ENCODE measurements at regions not wholly inside any gene's neighbourhood (a gene's known extent, or its start where the extent isn't known, plus 50 kb on each side); places are given as distances from the start of the nearest gene placed in this dataset.
A peak's percentile ranks its signal among the peaks of the same experiment; 100 is the strongest.
"Not testable (repeated sequence)": the region's sequence is repeated elsewhere in the genome, so short reads cannot be mapped to it uniquely, and the experiment has no call there.

- DNase-seq (ENCODE audit: low read depth) = no peak
These were observed 91.9 kb upstream of the MED13 start for GRCh38 chr17:62156949-62157348.

GRCh38 chr17:62154909-62155308 is 89.8 kb upstream of the MED13 start:
- no peak for DNase-seq (ENCODE audit: low read depth)

- no peak for DNase-seq (ENCODE audit: low read depth)
These were observed 85.4 kb upstream of the MED13 start for GRCh38 chr17:62150471-62150870.

DNA sequence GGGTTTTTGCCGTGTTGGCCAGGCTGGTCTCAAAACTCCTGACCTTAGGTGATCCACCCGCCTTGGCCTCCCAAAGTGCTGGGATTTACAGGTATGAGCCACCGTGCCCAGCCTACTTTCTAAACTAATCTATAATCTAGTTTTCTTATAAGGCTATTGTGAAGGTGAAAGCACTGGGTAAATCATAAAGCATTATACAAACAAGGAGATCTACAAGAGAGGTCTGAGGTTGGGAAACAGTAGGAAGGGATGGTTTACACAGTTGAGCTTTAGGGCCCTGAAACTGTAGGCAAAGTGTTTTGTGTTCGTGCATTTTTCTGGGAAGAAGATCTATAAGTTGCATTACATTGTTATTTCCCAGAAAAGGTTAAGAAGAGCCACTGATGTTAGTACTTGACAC is 84.9 kb upstream of the MED13 start:
- DNase-seq (ENCODE audit: low read depth) = no peak

GRCh38 chr17:62147284-62147683 is 82.2 kb upstream of the MED13 start:
- DNase-seq (ENCODE audit: low read depth) = no peak

DNA sequence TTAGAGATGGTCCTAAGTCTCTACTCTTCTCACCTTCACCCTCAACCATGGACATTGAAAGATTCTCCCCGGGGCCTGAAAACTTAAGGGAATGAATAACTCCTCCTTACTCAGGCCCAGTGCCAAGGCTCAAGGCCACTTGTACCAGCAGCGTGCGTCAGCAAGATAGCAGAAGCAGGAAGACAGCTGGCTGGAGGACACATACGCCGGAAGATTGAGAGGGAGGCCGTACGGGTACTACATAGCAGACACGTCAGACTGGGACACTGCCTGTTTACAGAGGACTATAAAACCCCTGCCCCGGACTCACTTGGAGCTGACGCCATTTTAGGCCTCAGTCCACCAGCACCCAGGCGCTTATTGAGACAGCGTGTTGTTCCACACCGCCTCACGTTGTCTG is 75.8 kb upstream of the MED13 start:
- DNase-seq (ENCODE audit: low read depth) = peak; percentile 19

GRCh38 chr17:62140376-62140775 is 75.3 kb upstream of the MED13 start:
- DNase-seq (ENCODE audit: low read depth) = no peak

DNA sequence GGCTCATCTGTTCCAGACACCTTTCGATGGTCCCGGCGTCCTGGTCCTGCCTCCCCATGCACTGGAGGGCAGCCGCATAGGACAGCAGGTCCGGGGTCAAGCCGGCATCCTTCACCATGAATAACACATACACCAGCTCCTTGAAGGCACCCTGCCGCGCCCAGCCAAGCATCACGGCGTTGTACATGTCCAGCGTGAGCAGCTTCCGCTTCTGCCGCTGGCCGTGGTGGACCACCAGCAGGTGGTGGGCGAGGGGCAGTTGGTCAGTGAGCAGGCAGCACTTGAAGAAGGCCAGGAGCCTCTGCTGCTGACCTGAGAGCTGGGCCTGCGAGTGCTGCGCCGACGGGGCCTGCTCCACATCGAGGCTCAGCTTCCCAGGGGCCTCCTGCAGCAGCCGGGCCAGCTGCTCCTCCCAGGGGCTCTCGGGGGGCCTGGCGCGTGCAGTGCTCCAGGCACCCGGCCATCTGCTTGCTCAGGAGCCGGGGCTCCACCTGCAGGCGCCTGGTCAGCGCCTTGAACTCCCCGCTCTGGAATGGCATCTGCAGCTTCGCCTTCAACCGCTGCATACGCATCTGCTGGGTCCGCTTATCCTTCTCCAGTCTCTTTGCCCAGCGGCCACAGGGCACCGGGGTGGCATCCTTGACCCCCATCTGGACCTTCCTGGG is 74.7 kb upstream of the MED13 start:
- DNase-seq (ENCODE audit: low read depth) = not testable (repeated sequence)

- DNase-seq (ENCODE audit: low read depth) = no peak
These were observed 74.1 kb upstream of the MED13 start for GRCh38 chr17:62139141-62139540.

GRCh38 chr17:62138676-62139121 is 73.6 kb upstream of the MED13 start:
- DNase-seq (ENCODE audit: low read depth) = not testable (repeated sequence)

GRCh38 chr17:62137734-62138624 is 72.9 kb upstream of the MED13 start:
- DNase-seq (ENCODE audit: low read depth) = not testable (repeated sequence)

DNA sequence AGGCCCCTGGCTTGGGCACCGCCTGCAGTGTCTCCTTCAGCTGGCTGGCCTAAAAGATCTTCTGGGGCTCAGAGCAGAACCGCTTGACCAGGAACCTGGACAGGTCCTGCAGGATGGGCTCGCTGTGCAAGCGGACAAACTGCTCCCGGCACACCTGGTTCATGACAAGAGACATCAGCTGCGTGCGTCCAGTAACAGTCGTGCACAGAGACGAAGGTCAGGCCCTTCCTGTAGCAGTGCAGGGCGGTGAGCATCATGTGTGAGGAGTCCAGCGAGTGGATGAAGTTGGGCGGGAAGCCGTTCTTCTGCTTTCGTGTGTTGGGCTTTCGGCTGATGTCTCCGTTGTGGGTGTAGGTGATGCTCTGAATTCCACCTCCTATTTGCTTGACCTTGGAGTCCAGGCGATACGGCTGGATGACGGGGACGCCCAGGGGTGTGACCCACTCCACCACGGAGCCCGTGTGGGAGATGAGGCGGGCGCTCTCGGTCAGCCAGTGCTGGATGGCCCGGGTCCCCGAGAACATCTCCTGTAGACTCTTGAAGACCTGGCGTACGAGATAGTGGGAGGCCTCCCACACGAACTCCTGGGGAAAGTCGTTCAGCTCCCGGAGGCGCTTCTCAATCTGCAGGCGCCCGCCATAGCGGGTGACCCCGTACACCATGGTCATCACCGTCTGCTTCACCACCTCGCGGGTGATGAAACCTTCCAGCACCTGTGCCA is 72.1 kb upstream of the MED13 start:
- not testable (repeated sequence) for DNase-seq (ENCODE audit: low read depth)

- no peak for DNase-seq (ENCODE audit: low read depth)
These were observed 70.7 kb upstream of the MED13 start for GRCh38 chr17:62135742-62136141.

- DNase-seq (ENCODE audit: low read depth) = not testable (repeated sequence)
These were observed 70.0 kb upstream of the MED13 start for GRCh38 chr17:62135096-62135495.

DNA sequence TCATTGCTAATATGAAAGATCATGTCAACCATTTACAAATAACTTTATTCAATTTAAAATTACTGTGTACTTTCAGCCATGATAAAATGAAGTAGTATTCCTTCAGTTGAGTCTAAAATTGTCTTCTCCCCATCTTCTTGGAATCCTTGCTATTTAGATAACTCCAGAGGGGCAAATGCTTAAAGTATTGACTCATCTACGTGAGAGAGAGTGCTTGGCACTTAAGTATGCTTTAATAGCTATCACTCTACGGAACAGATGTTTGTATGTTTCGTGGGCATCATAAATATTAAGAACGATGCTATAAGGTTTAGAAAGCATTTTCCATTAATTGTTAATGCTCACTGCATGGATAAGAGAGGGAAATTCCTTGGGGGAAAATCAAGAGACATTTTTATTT is 69.3 kb upstream of the MED13 start:
- DNase-seq (ENCODE audit: low read depth) = peak; percentile 40

- not testable (repeated sequence) for DNase-seq (ENCODE audit: low read depth)
These were observed 66.2 kb upstream of the MED13 start for GRCh38 chr17:62131271-62131670.

- DNase-seq (ENCODE audit: low read depth) = no peak
These were observed 65.7 kb upstream of the MED13 start for GRCh38 chr17:62130739-62131138.

- DNase-seq (ENCODE audit: low read depth) = no peak
These were observed 61.2 kb upstream of the MED13 start for GRCh38 chr17:62126292-62126691.

- DNase-seq (ENCODE audit: low read depth) = no peak
These were observed 60.2 kb upstream of the MED13 start for GRCh38 chr17:62125307-62125706.

GRCh38 chr17:62121025-62121730 is 56.1 kb upstream of the MED13 start:
- DNase-seq (ENCODE audit: low read depth) = no peak

DNA sequence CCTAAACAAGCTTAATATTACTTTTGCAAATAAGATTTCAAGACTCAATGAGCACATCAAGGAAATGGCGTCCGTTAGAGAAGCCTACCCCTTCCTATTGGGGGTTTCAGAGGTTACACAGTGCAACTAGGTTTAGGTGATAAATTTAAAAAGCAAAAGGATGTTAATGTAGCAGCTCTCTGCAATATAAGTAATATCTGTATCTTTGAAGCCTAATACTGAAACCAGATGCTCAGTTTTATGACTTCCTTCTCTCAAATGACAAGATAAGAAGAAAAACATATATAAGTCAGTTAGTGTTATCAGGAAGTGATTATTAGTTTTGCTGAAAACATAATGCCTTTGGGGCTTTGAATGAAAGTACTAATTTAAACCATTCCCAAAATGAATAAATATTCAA is 54.3 kb upstream of the MED13 start:
- DNase-seq (ENCODE audit: low read depth) = no peak

Measured in LHCN-M2 (cell line).